ENCODE measurements at regions not wholly inside any gene's neighbourhood (a gene's known extent, or its start where the extent isn't known, plus 50 kb on each side); places are given as distances from the start of the nearest gene placed in this dataset.
A peak's percentile ranks its signal among the peaks of the same experiment; 100 is the strongest.
"Not testable (repeated sequence)": the region's sequence is repeated elsewhere in the genome, so short reads cannot be mapped to it uniquely, and the experiment has no call there.

- DNase-seq: no peak
These were observed 410.4 kb downstream of the RPS24 start for GRCh38 chr10:78443900-78444571.

- not testable (repeated sequence) for DNase-seq
These were observed 411.1 kb downstream of the RPS24 start for GRCh38 chr10:78444741-78445140.

- DNase-seq: no peak
These were observed 411.6 kb downstream of the RPS24 start for GRCh38 chr10:78445308-78445707.

- DNase-seq: no peak
These were observed 414.8 kb downstream of the RPS24 start for GRCh38 chr10:78448470-78448869.

GRCh38 chr10:78448994-78449418 is 415.3 kb downstream of the RPS24 start:
- no peak for DNase-seq

GRCh38 chr10:78449554-78449953 is 415.9 kb downstream of the RPS24 start:
- DNase-seq: no peak

- no peak for DNase-seq
These were observed 416.6 kb downstream of the RPS24 start for GRCh38 chr10:78450239-78450638.

GRCh38 chr10:78450807-78451485 is 417.3 kb downstream of the RPS24 start:
- no peak for DNase-seq

- no peak for DNase-seq
These were observed 417.9 kb downstream of the RPS24 start for GRCh38 chr10:78451592-78451991.

- no peak for DNase-seq
These were observed 420.5 kb downstream of the RPS24 start for GRCh38 chr10:78454123-78454645.

GRCh38 chr10:78455236-78455635 is 421.6 kb downstream of the RPS24 start:
- DNase-seq: no peak

GRCh38 chr10:78455811-78456210 is 422.1 kb downstream of the RPS24 start:
- DNase-seq: no peak

- DNase-seq: no peak
These were observed 423.2 kb downstream of the RPS24 start for GRCh38 chr10:78456649-78457400.

GRCh38 chr10:78457804-78458482 is 424.3 kb downstream of the RPS24 start:
- no peak for DNase-seq

GRCh38 chr10:78458983-78459638 is 425.4 kb downstream of the RPS24 start:
- peak; percentile 35 for DNase-seq

GRCh38 chr10:78459639-78460037 is 426.0 kb downstream of the RPS24 start:
- DNase-seq: no peak

- no peak for DNase-seq
These were observed 426.5 kb downstream of the RPS24 start for GRCh38 chr10:78460204-78460603.

GRCh38 chr10:78461333-78461732 is 427.7 kb downstream of the RPS24 start:
- DNase-seq: no peak

- no peak for DNase-seq
These were observed 428.5 kb downstream of the RPS24 start for GRCh38 chr10:78462176-78462575.

- no peak for DNase-seq
These were observed 429.1 kb downstream of the RPS24 start for GRCh38 chr10:78462726-78463228.

- no peak for DNase-seq
These were observed 430.6 kb downstream of the RPS24 start for GRCh38 chr10:78464118-78464855.

GRCh38 chr10:78464856-78465267 is 431.2 kb downstream of the RPS24 start:
- DNase-seq: no peak
